Umbilical cord (tissue), 1 donor: ENCODE measurements at regions not wholly inside any gene's neighbourhood (a gene's known extent, or its start where the extent isn't known, plus 50 kb on each side); places are given as distances from the start of the nearest gene placed in this dataset.

Experiments used
- DNase-seq: peaks from one replicate; pipeline ENCODE4 v3.0.0-alpha.2; 2015; ENCODE audit warnings: low spot score

GRCh38 chr10:128491686-128492085 lies 365.5 kb upstream of the MKI67 start:
- no peak for DNase-seq

- DNase-seq = no peak
Measured at GRCh38 chr10:128493811-128494210, 367.6 kb upstream of the MKI67 start.

GRCh38 chr10:128494665-128495064 lies 368.4 kb upstream of the MKI67 start:
- no peak for DNase-seq

DNA sequence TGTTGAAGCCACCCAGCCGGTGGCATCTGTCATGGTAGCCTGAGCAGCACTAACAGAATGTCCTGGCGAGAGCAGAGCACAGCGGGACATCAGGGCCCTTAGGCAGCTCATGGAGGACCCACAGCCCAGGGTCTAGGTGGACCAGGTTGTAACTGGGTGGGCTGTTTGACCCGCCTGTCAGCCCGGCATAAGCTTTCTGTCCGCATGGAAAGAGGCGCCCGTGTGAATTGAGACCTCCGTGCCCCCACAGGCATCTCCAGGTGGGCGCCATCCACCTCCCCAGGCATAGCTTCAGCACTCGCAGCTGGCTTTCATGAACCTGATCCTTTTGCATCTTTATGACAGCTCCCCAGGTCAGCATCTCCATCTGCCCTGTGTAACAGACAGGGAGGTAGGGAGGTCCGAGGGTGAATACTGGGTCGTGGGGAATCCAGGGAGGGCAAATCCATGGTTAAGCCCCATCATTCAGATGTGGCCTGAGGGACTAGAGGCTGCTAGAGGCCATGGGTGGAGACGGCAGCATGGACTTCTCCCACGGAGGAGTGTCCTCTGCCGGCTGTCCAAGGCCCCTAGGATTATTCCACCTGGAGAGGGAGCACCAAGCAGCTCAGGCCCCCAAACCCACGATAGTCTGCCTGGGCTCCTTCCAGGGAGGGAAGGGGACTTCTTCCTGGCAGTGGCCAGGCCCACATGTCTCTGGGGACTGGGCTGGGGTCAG lies 371.6 kb upstream of the MKI67 start:
- DNase-seq = no peak

GRCh38 chr10:128498378-128498730 lies 372.1 kb upstream of the MKI67 start:
- no peak for DNase-seq

GRCh38 chr10:128498746-128499145 lies 372.5 kb upstream of the MKI67 start:
- DNase-seq = no peak

DNA sequence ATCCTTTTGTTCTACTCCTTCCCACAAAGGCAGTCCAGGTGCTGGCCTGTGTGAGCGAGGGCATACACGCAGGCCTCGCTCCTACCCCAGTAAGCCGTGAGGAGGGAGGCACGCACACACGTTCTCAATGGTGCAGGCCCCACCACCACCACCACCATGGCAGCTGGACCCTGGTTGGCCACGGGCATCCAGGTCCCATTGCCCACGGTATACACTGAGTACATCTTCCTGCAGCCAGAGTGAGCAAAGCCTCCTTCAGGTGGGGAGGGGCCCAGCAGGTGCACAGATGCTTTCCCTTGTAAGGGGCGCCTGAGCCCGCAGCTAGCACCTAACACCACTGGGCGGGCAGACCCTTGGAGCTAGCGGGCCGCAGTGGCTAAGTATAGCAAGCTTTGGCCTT lies 373.3 kb upstream of the MKI67 start:
- DNase-seq = no peak

DNA sequence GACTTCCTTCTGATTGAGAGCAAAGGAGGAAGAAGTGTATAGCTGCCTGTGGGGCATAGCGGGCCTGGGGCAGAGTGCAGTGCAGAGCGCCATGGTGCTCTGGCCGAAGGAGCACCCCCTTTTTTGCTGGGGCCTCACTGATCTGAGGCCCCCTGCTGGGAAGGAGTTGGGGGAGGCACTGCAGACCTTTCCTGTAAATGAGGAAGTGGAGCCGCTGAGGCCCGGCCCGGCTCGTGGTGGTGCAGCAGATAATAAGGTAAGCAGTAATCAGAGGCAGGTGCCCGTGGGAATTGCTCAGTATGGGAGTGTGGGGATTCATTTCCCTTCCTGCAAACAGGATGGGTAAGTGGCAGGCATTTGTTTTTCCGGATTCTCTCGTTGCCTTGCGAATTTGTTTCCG lies 373.7 kb upstream of the MKI67 start:
- no peak for DNase-seq

DNA sequence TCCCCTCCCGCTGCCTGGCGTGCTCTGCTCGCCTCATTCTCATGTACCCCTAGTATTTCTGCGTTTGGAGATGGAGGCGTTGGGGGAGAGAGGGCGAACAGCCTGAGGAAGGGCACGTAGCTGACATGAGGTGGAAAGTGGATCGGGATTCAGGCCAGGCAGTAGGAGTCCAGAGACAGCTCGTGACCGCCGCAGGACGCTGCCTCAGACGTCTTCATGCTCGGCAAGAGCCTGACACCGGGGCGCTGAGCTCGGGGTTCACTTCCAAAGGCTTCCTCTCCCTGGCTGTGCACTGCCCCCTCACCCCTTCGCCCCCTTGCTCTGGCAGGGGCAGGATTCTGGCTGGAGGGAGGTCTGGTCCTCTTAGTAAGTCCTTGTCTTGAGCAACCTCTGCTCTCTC lies 374.4 kb upstream of the MKI67 start:
- DNase-seq = no peak

- DNase-seq = no peak
Measured at GRCh38 chr10:128505346-128505745, 379.1 kb upstream of the MKI67 start.

- DNase-seq = no peak
Measured at GRCh38 chr10:128506423-128506822, 380.2 kb upstream of the MKI67 start.

DNA sequence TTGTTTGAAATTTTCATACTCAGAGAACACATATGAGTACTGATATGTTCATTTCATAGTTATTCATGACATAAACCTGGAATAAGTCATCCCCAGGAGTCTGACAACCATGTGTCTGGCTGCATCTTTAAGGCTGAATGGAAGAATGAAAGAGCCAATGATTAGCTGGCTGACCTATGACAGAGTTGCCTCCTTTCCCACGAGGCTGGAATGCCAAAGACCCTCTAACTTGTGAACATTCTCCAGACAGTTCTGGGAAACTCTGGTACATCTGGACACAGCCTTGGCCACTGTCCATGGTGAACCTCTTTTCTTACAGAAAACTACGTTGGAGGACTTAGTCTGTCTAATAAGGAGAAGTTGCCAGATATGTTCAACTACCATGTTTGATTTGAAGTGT lies 380.8 kb upstream of the MKI67 start:
- DNase-seq = no peak

DNA sequence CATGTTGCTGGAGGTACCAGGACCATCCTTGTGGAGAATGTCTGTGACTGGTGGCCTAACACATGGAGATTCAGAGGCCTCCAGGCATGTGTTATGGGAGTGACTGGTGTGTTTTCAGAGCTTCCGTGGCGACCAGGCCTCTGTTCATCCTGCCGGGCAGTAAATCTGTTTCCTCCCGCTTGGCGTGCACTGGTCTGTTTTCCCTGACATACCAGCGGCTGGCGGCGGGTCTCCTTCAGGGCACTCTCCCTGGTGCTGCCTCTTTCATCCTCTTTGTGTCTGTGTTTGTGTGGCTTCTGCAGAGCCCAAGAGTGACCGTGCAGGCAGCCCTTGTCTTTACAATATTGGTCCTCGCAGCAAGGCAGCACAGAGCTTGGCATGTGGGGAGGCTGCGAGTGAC lies 385.1 kb upstream of the MKI67 start:
- no peak for DNase-seq

DNA sequence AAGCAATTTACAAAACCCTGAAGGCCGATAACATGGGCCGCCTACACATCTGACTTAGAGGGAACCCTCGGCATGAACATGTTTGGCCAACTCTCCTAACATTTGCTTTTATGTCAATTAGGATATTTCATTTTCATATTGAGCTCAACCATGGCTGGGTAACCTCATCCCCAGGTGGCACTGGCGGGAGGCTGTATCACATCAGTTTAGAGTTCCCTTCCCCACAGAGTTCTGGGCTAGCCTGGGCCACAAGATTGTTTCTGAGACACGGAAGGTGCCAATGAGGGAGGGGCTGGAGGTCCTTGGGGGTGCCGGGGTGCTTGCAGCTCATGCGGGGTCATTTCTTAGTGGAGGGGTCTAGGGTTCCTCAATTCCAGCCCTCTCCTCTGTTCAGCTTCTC lies 386.5 kb upstream of the MKI67 start:
- no peak for DNase-seq

GRCh38 chr10:128514536-128514935 lies 388.3 kb upstream of the MKI67 start:
- DNase-seq = no peak

DNA sequence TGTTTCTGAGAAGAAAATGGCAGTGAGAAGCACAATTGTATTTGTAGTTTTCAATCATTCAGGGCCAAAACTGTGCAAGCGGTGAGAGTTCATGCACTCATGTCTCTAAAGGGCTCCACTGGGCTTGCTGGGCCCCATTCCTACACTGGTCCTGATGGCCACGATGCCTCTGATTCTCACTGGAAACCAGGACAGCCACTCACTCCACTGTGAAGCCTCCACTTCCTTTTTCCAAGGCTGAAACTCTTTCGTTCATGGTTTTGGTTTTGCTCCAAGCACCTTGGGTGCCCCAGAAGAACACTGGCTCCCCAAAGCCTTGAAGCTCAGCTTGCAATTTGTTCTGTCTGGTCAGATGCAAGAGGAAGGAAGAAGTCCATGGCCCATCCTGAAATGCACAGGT lies 390.0 kb upstream of the MKI67 start:
- DNase-seq = no peak

DNA sequence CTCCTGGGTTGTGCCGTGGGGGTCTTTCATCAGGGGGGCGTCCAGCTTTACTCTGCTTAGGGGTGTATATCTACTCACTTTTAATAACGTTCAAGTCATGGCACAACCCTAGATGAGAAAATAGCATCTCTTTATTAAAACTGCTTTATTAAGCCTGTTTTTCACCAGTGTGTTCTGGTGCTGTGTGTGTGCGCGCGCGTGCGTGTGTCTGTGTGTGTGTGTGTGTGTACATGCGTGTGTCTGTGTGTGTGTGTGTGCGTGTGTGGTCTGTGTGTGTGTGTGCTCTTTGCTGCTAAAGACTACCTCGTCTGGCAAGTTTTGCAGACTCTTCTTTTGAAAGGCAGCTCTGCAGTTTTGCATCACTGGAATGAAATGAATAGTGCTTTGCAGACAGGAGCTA lies 390.9 kb upstream of the MKI67 start:
- peak; percentile 20 for DNase-seq

DNA sequence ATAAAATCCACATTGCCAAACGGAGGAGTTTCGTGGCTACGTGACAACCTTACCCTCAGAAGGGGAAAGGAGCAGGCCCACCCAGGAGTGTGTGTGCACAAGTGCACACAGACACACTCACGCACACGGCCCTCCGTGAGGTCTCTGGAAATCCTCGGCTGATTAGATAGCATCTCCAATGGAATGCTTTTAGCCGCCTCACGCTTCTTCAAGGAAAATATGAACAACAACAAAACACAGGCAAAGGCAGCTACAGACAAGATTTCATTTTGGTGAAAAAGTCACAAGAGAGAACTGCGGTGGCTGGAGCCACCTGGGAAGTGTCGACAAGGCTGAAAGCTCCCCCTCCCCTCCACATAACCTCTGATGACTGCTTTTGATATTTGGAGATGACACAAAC lies 391.8 kb upstream of the MKI67 start:
- DNase-seq = peak; percentile 34

GRCh38 chr10:128519581-128519980 lies 393.4 kb upstream of the MKI67 start:
- DNase-seq = no peak

- DNase-seq = no peak
Measured at GRCh38 chr10:128520211-128520815, 394.1 kb upstream of the MKI67 start.

DNA sequence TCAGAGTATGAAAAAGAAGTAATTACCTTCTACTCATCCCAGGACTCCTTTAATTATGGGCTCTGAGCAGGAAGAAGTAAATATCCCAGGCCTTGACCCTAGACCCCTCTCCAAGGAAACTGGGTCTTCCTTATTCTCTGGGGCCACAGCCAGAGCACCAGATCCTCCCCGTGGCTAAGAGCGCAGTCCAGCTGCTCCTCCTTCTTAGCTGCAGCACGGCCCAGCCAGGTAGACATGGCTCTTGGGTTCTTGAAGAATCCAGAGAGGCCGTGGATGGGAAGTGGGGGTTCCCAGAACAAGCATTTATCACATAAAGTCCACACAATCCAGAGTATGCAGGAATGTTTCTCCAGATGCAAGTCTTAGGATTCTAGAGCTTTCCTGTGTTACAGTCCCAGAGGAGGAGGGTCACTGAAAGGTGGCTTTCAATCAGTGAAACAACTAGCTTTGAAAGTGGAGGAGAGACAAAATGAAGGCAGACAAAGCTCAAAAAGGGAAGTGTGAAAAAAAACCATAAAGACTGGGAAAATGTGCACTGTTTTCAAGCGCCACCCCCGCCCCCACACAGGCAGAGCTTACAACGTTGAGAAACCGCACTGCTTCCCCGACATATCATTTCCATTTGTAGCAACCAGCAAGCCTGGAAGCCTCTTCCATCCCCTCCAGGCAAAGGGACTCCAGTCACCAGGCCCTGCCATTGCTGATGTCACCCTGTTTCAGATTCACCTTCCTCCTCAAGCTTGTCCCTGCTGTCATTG lies 396.5 kb upstream of the MKI67 start:
- DNase-seq = no peak

- DNase-seq = no peak
Measured at GRCh38 chr10:128525444-128525843, 399.2 kb upstream of the MKI67 start.

- no peak for DNase-seq
Measured at GRCh38 chr10:128525936-128526335, 399.7 kb upstream of the MKI67 start.
